ENCODE measurements at regions not wholly inside any gene's neighbourhood (a gene's known extent, or its start where the extent isn't known, plus 50 kb on each side); places are given as distances from the start of the nearest gene placed in this dataset.
A peak's percentile ranks its signal among the peaks of the same experiment; 100 is the strongest.

DNA sequence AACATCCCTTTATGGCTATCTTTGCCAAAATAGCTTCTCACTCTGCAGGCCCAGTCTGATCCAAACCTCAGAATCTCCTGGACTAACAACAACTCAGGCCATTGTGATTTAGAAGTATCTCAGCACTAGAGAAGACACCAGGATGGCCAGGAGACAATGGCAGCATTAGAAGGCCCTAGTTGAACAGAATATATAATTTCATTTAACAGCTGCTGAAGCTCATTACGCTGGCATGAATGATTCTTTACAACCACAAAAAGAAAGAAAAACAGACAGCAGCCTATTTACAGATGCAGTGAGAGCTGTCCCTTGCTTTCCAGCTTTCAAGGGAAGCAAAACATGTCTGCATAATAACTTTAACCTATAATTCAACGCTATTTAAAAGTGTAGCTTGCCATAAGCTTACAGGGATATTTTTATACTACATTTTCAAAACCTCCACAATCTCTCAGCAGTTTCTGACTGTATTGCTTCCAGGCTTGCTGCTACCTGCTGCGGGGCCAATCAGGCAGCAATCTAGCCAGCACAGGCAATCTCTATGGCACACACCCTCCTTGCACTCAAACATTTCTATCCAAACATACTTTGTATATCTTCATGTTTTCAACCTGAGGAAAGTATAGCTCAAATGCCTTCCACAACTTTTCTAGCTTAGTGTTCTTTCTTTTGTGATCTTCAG is 107.3 kb downstream of the OGFRL1 start:
- DNase-seq (ENCODE audit: low read depth), result no peak

DNA sequence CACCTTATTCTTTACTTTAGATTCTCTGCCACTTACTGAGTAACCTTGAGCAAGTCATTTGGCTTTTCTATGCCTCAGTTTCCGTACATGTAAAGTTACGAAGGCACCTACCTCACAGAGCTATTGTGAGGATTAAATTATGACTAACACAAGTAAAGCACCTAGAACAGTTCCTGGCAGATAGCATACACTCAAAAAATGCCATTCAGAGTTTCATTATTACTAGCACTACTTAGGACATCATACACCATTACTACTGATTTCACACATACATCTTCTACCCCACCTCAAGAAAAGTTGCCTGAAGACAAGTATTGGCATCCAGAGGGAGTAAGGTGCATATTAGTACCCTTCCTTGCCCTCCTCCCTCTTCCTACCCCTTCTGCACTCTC is 107.8 kb downstream of the OGFRL1 start:
- no peak for DNase-seq (ENCODE audit: low read depth)

DNA sequence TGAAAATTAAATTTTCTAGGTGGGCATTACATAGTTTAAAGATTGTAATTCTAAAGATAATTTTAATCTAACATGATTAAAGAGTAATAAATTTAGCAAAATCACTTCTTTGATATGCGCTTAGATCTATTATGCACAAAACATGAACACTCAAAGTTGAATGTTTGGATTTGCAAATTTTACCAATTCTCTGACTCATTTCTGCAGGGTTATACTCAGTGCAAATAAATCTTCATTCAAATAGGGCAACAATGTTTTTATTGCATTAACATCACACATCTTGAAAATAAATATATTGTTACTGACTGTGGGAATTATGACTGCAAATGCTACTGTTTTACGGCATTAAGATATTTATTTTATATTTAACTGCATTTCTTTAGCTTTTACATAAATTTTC is 110.7 kb downstream of the OGFRL1 start:
- DNase-seq (ENCODE audit: low read depth), result no peak

DNA sequence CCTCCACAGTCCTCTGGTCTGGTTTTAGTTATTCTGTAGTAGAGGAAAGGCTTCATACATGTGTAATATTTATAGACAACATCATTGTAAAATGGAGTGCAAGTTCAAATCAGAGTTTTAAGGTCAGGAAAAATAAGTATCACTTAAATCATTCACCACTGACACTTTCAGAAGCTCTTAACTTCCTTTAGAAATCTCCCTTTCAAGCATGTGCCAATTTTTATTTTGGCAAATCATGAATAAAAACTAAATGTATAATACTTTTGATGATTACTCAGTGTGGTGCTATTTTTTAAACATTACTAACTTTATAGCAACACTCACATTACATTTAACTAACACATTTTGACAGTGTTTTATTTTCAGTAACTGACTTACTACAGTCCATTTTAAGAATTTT is 112.2 kb downstream of the OGFRL1 start:
- no peak for DNase-seq (ENCODE audit: low read depth)

DNA sequence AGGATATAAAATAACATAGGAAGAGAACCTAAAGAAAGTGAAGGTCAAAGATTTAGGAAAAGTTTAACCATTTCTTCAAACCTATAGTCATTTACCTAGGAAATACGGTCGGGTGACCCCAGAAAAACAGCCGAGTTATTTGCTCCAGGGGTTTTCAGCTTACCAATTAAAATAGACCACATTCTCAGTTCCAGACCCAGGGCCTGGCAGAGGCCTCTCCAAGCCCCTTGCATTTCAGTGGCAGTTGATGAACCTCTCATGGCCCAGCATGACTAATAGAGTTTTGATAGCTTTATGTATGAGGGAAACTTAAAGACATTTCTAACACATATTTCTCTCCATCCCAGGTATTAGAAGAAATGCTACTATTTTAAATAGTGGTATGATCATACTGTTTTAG is 113.5 kb downstream of the OGFRL1 start:
- no peak for DNase-seq (ENCODE audit: low read depth)

DNA sequence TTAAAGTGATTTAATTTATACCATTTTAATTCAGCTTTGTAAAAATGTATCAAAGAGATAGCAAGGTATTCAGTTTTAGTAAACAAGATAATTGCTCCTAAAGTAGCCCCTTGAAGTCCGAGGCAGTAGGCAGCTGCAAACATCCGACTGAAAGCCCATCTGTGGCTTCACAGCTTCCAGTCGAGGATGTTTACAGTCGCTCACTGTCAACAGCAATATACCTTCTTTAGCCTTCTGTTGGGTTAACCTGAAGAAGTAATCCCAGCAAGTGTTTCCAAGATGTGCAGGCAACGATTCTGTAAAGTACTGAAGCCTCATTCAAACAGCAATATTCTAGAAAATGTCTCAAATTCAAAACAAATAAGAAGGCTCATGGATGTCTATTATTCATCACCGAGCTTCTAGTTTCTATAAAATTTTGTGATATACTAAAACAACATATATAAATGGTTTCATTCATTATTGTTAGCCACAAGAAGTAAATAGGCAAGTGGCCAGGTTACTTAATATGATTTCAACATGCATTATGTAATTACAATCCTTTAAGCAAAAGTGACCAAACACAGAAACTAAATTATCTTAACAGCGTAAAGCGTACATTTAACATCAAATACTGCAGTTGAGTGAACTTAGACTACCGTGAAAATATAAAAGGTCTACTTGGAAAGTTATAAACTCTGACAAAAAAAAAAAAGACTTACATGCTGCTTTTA is 115.0 kb downstream of the OGFRL1 start:
- DNase-seq (ENCODE audit: low read depth), result no peak

DNA sequence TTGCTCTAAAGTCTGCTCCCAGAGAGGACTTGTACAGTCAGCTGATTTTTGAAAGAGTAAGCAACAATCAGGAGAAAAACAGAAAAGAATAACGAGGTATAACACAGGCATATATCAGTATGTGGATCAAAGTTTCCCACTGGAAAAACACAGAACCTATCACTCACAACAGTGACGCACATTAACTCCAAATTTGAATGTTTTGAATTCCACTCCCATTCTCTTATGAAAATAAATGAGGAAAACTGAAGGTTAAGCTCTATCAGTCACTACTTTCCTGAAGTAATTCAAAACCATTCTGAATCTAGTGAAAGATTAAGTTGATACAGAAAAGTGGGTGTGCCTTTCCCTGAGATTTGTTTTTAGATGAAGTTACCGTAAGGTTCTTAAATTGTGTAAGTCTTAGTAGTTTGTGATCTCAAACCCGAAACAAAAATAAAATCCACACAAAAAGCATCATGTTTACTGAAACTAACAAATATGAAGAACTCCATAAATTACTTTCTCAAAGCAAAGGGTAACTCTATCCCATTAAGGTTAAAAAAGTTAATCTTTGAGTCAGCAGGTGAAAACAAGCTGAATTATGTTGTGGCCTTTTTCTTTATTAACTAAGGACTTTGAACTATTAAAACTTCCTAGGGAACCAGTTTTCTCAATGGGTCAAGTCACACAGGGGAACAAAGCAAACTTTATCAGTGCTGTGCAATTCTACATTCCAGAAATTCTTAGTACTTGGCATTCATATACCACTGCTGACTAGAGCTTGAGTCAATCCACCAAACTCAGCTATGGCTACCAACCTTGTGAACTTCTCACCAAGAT is 115.7 kb downstream of the OGFRL1 start:
- DNase-seq (ENCODE audit: low read depth), result peak; percentile 91

DNA sequence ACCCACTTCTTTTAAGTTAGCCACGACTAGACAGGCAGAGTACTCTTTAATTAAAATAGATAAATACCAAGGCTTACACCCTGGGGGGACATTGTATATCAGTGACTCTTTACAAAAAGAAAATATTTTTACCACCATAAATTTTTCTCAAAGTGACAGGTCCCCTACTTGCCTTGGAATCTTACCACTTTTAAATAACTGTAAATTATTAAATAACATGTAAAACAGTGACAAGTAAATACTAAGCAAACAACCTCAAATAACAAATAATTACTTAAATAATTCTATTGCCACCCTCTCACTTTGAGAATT is 116.3 kb downstream of the OGFRL1 start:
- no peak for DNase-seq (ENCODE audit: low read depth)

DNA sequence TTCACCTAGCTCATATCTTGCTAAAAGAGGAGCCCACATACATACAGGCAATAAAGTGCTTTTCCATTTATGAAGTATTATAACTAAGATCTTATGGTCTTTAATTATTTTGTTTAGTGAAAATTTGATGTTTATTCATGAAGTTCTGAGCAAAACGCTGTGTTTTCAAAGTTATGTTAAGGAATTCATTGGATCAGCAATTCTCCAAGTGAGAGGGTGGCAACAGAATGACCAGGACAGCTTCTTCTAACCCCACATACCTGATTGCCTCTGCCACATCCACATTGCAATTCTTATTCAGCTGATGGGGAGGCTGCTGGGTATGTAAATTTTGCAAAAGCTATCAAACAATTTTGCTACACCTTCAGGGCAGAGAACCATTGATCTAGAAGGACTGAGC is 116.8 kb downstream of the OGFRL1 start:
- no peak for DNase-seq (ENCODE audit: low read depth)

DNA sequence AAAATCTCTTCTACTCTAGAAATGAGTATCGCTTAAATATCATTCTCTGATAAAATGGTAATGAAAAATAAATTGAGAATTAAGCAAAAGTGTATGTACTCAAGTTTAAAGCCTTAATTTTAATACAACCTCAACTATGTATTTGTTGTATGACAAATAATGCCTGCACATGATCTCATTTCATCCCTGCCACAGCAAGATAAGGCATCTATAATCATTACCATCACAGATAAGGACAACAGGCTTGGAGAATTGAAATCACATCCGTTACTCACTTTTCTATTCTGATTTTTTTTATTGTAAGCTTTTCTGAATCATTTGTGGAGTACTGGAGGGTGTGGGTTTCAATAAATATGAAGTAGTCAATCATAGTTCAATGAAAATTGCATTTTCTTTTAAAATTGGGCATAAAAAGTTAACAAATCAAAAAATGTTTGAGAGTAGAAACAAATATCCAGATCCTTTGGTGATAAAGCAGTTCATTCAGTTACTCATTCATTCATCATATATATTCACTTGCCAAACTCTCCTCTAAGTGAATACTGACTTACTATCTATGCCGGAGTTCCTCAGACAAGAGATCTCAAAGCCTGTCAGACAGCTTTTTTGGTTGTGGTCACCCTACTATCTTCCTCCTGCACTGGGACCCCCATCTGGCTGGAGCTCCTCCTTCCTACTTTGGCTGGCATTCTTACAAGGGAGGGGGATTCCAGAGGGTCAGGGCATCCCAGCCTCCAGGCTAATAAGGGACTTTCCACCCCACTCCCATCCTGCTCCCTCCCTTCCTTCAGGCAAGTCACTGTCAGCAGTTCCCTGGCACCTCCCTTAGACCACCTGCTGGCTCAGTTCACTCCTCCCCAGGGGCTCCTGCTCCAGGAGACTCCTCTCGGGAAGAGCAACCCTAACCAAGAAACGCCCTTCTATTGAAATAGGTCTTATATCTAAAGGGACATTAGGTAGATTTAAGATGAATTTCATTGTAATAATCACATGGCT is 118.6 kb downstream of the OGFRL1 start:
- DNase-seq (ENCODE audit: low read depth), result no peak

DNA sequence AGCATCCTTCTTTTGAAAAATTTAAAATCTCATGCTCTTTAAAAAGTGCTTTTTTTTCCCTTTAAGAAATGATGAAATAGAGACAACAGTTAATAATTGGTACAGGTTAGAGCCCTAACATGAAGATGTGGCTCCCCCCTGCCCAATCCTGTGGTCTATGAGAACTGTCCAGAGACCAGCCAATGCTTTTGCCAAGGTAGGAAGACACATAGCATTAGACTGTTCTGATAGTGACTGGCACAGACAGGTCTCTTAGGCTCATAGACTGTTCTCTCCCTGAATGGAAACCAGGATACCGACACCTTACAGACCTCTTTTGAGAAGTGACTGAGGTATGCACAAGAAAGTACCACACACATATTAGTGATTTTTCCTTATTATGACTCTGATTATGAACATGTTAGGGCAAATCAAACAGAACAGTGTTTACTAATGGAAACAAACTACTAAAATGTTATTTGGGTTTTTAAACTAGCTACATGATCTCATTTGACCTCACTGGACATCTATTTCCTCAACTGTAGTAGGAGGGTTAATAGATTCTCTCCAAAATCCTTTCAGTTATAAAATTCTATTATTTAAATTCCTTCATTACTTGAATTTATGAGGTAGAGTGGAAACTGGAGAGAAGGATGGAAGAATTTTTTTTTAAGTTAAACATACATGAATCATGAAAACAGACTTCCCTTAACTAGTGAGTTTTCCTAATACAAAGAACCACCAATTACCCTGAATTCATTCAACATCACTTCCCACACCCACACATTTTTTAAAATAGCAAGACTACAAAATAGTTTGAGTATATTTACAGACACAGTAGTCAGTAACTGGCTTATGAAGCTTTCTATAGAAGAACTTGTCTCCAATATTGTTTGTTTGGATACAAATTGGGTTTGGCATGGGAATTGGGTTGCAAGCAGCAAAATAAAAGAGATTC is 120.4 kb downstream of the OGFRL1 start:
- DNase-seq (ENCODE audit: low read depth), result no peak

DNA sequence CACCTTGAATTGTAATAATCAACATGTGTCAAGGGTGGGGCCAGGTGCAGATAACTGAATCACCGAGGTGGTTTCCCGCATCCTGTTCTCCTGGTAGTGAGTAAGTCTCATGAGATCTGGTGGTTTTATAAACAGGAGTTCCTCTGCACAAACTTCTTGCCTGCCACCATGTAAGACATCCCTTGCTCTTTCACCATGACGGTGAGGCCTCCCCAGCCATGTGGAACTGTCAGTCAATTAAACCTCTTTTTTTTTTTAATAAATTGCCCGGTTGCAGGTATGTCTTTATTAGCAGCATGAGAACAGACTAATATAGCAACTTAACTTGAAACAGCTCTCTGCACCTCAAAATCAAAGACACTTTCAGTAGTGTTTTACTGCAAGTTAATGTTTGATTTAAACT is 121.6 kb downstream of the OGFRL1 start:
- DNase-seq (ENCODE audit: low read depth), result peak; percentile 75

DNA sequence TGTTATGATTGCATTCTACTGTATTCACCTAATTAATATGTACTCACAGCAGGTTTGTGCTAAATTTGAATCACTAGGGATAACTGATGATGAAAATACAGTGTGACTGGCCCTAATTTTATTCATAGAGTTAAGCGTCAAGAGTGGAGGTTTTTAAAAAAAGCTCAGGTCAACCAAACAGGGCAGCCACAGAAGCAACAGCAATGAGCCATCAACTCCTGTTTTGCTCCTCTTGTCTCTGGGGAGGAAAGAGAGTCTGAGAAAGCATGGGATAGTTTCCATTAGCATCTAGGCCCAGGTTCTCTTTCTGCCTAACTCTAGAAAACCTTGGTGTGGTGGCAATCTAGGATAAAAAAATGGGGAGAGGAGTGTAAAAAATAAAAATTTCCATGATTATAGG is 122.1 kb downstream of the OGFRL1 start:
- DNase-seq (ENCODE audit: low read depth), result no peak

DNA sequence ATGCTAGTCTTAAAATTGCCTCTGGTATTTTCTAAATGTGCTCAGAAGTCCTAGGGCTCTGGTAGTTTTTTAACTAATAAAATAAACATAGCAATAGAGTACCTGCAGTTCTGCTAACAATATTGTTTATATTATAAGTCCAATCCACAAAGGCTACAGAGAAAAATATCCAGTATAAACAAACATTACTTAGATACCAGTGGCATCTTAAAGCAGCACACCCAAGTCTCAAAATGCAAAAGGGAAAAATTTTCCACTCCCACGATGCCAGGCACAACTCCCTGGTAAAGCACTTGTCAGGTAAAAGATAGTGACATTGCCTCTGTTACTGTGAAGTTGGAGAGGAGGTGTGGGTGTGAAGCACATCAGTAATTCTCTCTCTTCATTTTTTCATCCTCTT is 123.3 kb downstream of the OGFRL1 start:
- no peak for DNase-seq (ENCODE audit: low read depth)

DNA sequence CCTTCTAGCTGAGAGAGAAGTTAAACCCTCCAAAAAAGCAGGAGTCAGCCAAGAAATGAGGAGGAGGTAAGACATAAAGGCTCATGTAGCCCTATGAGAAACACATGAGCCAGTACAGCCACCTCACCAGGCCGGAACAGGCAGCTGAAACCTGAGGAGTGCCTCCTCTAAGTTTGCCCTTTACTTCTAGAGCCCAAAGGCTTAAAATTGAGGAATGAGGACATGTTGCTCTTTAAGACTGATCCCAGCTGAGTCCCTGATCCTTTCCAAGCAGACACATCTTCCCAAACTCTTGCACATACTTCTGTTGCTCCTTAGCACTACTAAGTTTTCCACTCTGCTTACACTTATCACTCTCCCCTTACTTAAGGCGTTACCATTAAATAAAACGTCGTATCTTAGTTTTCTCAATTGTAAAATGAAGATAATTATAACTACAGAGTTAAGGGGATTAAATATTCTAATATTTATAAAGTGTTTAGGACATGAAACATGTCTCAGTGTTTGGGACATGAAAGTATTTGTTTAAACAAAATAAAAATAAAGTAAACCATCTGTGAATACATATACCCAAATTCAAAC is 124.0 kb downstream of the OGFRL1 start:
- no peak for DNase-seq (ENCODE audit: low read depth)

DNA sequence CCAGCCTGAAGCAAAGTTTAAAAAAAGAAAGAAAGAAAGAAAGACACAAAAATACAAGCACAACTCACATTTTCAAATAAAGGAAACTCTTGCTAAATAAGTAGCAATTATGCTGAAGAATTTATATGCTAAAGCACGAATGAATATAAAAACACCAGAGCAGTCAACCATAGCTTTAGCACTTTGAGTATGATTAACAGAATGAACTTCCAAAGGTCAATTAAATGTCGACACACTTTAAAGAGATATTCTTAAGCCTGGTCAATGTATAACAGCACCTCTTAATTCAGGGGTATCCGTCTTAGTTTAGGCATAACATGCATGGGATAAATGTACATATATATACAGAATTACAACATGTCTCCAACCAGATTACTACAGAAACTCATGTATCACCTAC is 125.9 kb downstream of the OGFRL1 start:
- no peak for DNase-seq (ENCODE audit: low read depth)

DNA sequence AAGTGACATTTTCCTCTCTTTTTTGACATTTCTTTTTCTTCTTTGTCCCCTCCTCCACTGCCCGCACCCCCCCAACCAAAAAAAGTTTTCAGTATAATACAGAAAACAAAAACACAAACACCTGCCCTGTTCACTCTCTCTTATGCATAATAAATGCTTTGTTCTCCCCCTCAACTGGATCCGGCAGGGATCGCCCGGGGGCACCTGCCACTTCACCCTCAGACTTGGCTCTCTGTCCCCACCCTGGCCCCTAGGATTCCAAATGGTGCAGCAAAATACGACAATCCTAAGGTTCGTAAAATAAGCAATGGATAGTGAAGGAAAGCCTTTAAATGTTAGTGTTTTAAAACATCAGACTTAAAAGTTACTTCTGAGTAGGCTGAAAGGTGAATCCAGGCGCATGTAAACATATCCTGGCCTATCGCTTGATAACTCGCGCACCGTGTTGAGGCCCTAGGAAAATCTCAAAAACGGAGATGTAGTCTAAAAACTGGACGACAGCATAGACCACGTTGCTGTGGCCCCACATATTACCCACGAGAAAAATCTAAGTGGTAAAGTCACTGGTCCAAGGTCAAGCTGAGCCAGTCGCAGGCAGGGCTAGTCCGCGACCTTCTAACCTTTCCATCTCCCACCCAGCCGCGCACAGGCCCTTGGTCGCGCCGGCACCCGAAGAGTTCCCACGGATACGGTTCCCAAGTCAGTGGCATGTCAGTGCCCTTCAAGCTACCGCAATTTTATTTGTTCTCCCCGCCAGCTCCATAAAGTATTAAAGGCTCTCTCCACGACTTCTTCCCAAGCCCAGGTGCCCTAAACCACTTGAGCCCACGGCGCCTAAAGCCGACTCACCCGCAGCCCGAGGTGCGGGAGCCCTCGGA is 130.8 kb downstream of the OGFRL1 start:
- DNase-seq (ENCODE audit: low read depth), result no peak

DNA sequence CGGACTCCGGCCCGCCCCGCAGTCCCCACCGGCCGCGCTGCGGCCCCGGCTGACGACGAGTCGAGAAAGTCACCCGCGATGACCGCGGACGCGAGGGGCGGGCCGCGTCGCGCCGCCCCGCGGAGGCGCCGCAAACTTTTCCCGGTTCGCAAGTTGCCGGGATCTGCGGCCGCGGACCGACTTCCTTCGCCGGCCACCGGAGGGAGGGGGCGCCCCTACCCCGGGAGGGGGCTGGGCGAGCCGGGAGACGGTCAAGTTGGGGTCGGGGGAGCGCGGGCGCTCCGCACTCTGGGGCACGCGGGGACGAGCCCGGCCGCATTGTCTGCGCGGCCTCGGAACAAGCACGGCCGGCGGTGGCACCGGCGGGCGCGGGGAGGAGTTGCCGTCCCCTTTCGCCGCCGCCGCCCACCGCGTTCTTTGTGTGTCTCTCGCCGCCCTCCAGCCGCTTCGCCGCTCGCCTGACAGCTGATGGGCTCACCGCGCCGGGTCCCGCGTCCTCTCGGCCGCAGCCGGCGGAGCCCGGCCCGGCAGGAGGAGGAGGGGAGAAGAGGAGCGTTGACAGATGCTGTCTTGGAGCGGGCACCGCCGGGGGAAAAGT is 131.6 kb downstream of the OGFRL1 start:
- no peak for DNase-seq (ENCODE audit: low read depth)

Data from HT1080 (cell line).